GM21423 (cell line): ENCODE measurements at regions not wholly inside any gene's neighbourhood (a gene's known extent, or its start where the extent isn't known, plus 50 kb on each side); places are given as distances from the start of the nearest gene placed in this dataset.
A peak's percentile ranks its signal among the peaks of the same experiment; 100 is the strongest.
"Not testable (repeated sequence)": the region's sequence is repeated elsewhere in the genome, so short reads cannot be mapped to it uniquely, and the experiment has no call there.

Experiments
- ATAC-seq: cut with Tn5 transposase; IDR thresholded peaks from one replicate; pipeline ENCODE4 v1.9.1; 2021; ENCODE audit warnings: mild to moderate bottlenecking, moderate library complexity; ENCODE audit not compliant: unreplicated experiment

GRCh38 chr2:195364015-195364965 is 292.7 kb upstream of the SLC39A10 start:
- no peak for ATAC-seq

GRCh38 chr2:195363496-195363895 is 293.5 kb upstream of the SLC39A10 start:
- ATAC-seq = no peak

GRCh38 chr2:195360242-195360641 is 296.8 kb upstream of the SLC39A10 start:
- ATAC-seq = no peak

- no peak for ATAC-seq
Observed at GRCh38 chr2:195359043-195359735, 297.8 kb upstream of the SLC39A10 start.

GRCh38 chr2:195356920-195357440 is 300.0 kb upstream of the SLC39A10 start:
- ATAC-seq = no peak

- no peak for ATAC-seq
Observed at GRCh38 chr2:195356026-195356425, 301.0 kb upstream of the SLC39A10 start.

GRCh38 chr2:195352581-195352980 is 304.4 kb upstream of the SLC39A10 start:
- ATAC-seq = no peak

GRCh38 chr2:195343942-195344530 is 313.0 kb upstream of the SLC39A10 start:
- ATAC-seq = no peak

- peak; percentile 75 for ATAC-seq
Observed at GRCh38 chr2:195343540-195343939, 313.5 kb upstream of the SLC39A10 start.

GRCh38 chr2:195342061-195342460 is 315.0 kb upstream of the SLC39A10 start:
- ATAC-seq = no peak

GRCh38 chr2:195338856-195339255 is 318.2 kb upstream of the SLC39A10 start:
- no peak for ATAC-seq

- ATAC-seq = peak; percentile 72
Observed at GRCh38 chr2:195337597-195337996, 319.4 kb upstream of the SLC39A10 start.

GRCh38 chr2:195333869-195334268 is 323.2 kb upstream of the SLC39A10 start:
- ATAC-seq = no peak

- ATAC-seq = no peak
Observed at GRCh38 chr2:195331966-195332365, 325.1 kb upstream of the SLC39A10 start.

- no peak for ATAC-seq
Observed at GRCh38 chr2:195331129-195331528, 325.9 kb upstream of the SLC39A10 start.

GRCh38 chr2:195330513-195330956 is 326.5 kb upstream of the SLC39A10 start:
- no peak for ATAC-seq

- not testable (repeated sequence) for ATAC-seq
Observed at GRCh38 chr2:195329784-195330183, 327.2 kb upstream of the SLC39A10 start.

- ATAC-seq = no peak
Observed at GRCh38 chr2:195326537-195326936, 330.5 kb upstream of the SLC39A10 start.

- no peak for ATAC-seq
Observed at GRCh38 chr2:195322324-195322723, 334.7 kb upstream of the SLC39A10 start.

- peak; percentile 91 for ATAC-seq
Observed at GRCh38 chr2:195320413-195320973, 336.5 kb upstream of the SLC39A10 start.
